ENCODE measurements at regions not wholly inside any gene's neighbourhood (a gene's known extent, or its start where the extent isn't known, plus 50 kb on each side); places are given as distances from the start of the nearest gene placed in this dataset.
A peak's percentile ranks its signal among the peaks of the same experiment; 100 is the strongest.
"Not testable (repeated sequence)": the region's sequence is repeated elsewhere in the genome, so short reads cannot be mapped to it uniquely, and the experiment has no call there.

GRCh38 chr2:14756122-14756541, 123.6 kb downstream of the LRATD1 start:
- DNase-seq: no peak

GRCh38 chr2:14756981-14757657, 124.6 kb downstream of the LRATD1 start:
- no peak for DNase-seq

GRCh38 chr2:14759082-14759481, 126.6 kb downstream of the LRATD1 start:
- DNase-seq: no peak

GRCh38 chr2:14760169-14760568, 127.7 kb downstream of the LRATD1 start:
- no peak for DNase-seq

DNA sequence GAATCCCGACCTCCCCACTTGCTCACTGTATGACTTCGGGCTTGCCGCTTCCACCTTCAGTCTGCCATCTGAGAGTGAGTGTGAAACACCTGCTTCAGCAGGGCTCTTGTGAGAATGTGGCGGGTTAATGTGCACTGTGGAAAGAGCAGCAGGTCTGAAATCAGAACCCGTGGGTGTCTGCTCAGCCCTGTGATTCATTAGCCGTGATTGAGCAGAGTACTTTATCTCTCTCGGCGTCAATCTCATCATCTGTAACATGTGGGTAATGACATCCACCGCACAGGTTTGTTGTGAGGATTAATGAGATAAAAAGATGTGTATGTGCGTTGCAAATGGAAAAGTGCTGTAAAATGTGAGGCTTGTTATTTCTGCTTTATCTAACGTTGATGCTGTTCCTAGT, 128.6 kb downstream of the LRATD1 start:
- no peak for DNase-seq

DNA sequence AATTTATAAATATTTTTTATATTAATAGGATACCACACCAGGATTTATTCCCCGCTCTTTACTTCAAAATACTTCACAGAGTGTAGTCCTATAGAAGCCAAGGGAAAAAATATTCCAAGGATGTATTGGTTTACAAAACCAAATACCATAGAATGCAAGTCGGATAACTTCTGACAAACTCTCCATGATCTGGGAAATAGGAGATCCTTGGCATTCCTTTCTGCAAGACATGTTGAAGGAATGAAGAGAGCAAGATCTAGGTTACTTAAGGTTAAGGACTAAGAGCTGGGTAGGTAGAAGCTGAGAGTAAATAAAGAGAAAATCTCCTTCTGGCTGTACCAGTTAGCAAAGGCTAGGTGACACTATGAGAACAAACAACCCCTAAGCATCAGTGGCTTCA, 141.2 kb downstream of the LRATD1 start:
- no peak for DNase-seq

DNA sequence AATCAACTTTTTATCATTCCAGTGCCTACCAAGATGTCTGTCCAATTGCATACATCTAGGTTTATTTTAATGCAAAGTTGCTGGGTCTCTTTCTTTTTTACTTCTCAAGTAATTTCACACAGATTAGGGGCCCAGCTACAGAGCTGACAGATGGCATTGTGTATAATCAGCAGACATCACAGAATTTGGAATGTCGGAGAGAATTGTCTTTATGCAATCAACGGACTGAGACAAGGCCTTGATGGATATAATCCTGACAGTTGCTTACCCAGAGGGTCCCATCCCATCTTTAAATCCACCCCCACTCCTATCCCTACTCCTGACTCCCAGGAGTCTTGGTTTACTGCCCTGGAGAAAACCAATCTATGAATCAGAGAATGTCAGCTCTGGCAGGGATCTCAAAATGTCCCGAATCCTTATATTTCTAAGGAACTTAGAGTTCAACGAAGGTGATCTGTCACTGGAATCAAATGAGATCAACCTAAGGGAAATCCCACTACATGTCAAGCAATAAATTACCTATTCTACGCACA, 142.0 kb downstream of the LRATD1 start:
- DNase-seq: no peak

DNA sequence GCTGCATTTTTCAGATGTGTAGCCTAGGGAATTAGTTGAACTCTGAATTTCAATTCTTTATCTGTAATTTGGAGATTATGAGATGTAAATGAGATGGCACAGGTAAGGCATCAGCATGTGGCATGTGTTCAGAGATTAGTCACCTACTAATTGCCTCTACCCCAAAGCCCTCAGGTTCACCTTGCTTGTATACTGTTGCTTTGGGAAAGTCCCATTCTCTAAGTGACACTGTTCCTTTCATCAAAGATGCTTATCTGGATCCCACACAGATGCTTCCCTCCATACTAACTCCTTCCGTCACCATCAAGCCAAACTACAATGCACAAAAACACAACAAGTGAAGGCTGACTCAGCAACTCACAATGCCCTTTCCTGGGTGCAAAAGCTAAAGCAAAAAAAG, 143.7 kb downstream of the LRATD1 start:
- DNase-seq: no peak

- DNase-seq: no peak
Measured at GRCh38 chr2:14778015-14778414, 145.5 kb downstream of the LRATD1 start.

GRCh38 chr2:14779252-14779651, 146.7 kb downstream of the LRATD1 start:
- DNase-seq: no peak

GRCh38 chr2:14781142-14781541, 148.6 kb downstream of the LRATD1 start:
- peak; percentile 97 for DNase-seq

- DNase-seq: not testable (repeated sequence)
Measured at GRCh38 chr2:14788814-14789213, 156.3 kb downstream of the LRATD1 start.

- no peak for DNase-seq
Measured at GRCh38 chr2:14790041-14790640, 157.6 kb downstream of the LRATD1 start.

DNA sequence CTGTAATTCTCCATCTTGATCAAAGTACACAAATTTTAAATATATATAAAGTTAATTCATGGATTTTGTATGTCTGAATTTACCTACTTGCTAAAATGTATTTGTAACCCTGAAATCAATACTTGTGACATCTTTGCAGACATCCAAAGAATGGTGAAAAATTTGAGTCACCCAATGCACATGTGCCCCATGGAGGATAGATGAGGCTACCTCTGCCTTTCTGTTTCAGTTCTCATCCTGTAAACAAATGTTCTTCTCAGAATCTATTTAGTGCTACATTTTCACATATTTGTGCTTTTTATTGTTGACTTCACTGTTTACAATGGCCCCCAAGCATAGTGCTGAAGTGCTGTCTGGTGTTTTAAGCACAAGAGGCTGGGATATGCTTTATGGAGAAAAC, 171.5 kb downstream of the LRATD1 start:
- DNase-seq: no peak

GRCh38 chr2:14804902-14805301, 172.4 kb downstream of the LRATD1 start:
- DNase-seq: no peak

GRCh38 chr2:14806613-14807012, 174.1 kb downstream of the LRATD1 start:
- no peak for DNase-seq

DNA sequence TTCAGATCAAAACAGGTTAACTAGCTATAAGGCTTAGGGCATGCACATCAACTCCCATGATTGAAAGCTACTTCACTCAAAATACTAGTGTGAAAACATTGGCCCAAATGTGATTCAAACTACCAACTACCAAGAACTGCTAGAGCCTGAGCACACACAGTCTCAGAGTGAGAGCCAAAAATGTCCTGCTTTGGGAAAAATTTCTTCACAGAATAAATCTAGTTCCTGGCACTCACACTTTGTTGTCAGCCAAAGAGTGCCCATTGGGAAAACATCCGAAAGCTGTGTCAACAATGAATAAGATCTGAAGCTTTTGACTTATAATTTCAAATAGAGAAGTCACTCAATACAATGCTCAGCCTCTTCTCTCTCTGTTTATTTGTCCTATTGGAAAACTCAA, 182.7 kb downstream of the LRATD1 start:
- DNase-seq: no peak

DNA sequence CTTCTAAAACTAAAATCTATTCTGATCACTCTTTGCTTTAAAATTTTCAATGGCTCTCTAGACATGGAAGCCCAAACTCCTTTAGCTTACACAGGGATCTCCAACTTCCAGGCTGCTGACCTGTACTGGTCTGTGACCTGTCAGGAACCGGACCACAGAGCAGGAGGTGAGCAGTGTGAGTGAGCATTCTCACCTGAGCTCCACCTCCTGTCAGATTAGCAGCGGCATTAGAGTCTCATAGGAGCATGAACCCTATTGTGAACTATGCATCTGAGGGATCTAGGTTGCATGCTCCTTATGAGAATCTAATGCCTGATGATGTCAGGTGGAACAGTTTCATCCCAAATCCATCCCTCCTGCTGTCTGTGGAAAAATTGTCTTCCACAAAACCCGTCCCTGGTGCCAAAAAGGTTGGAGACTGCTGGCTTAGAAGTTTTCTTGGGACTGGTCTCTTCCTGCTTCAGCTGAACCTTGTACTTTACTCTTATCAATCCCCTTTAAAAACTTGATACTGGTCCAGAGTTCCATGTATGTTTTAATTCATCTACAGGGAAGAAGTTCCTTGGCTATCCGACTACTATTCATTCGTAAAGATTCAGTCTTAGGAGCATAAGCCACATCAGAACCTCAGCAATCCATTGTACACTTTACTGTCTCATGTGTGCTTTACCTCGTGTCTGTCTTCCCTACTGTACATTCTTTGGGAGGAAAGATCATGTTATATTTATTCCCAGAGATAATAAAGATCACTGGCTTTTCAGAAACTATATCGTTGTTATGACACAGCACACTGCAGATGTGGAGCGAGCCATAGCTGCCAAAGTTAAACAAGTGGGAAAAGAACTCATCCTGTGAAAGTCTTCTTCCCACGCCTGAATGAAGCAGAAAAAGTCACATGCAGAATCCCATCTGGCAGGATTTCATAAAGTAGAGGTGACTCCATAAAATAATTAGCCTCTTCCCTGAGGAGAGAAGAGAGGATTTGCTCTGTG, 183.8 kb downstream of the LRATD1 start:
- no peak for DNase-seq

GRCh38 chr2:14817848-14818247, 185.3 kb downstream of the LRATD1 start:
- DNase-seq: no peak

GRCh38 chr2:14826518-14826917, 194.0 kb downstream of the LRATD1 start:
- no peak for DNase-seq

GRCh38 chr2:14827226-14828023, 194.9 kb downstream of the LRATD1 start:
- no peak for DNase-seq

DNA sequence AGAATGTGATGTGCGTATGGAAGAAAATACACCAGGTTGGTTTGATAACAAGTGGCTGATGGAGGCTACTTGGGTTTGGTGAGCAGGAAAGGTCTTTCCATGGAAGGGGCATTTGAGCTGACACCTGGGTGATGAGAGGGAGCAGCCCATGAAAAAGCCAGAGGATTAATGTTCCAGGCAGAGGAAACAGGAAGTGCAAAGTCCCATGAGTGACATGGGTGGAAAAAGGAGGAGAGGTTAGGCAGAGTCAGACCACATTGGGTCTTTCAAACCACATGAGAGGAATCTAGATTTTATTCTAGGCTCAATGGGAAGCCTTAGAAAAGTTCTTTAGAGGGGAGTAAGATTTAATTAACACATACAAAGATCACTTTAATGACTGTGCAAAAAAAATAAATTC, 195.7 kb downstream of the LRATD1 start:
- DNase-seq: no peak

- no peak for DNase-seq
Measured at GRCh38 chr2:14828968-14829367, 196.5 kb downstream of the LRATD1 start.

All from NCI-H2029 treated with DMSO at 0.1 percent for 48 hours (cell line).